GM12878 (cell line): ENCODE measurements at regions not wholly inside any gene's neighbourhood (a gene's known extent, or its start where the extent isn't known, plus 50 kb on each side); places are given as distances from the start of the nearest gene placed in this dataset.

Experiments
- EP300 ChIP-seq, 2 experiments: fragments of 150-350 bp in 1 of 2; IDR thresholded peaks; 2 replicates each; pipeline ENCODE4 v1.6.1; 2011 to 2012; ENCODE audit warnings: low read depth in 2 of 2, low read length in 2 of 2, borderline replicate concordance in 1 of 2, improper control_type of control experiment in 1 of 2, inconsistent platforms in 1 of 2; ENCODE audit not compliant: control insufficient read depth in 1 of 2
- ESRRA ChIP-seq: IDR thresholded peaks from 2 replicates; pipeline ENCODE4 v1.6.1; 2012; ENCODE audit warnings: mild to moderate bottlenecking, low read length, improper control_type of control experiment
- EZH2 ChIP-seq: IDR thresholded peaks from 2 replicates; pipeline ENCODE4 v1.6.1; 2012; ENCODE audit warnings: low read depth, mild to moderate bottlenecking, control low read depth, inconsistent platforms, low read length, borderline replicate concordance; ENCODE audit not compliant: control insufficient read depth
- KDM1A ChIP-seq: fragments of 200-600 bp; sonication (generic); IDR thresholded peaks from 2 replicates; pipeline ENCODE4 v1.6.1; 2016; ENCODE audit warnings: borderline replicate concordance
- RCOR1 ChIP-seq: conservative IDR thresholded peaks from 2 replicates; pipeline ENCODE4 v1.6.1; 2012; ENCODE audit warnings: low read depth, low read length, improper control_type of control experiment
- RFX5 ChIP-seq: IDR thresholded peaks from 2 replicates; pipeline ENCODE4 v1.6.1; 2011; ENCODE audit warnings: low read depth, low read length, improper control_type of control experiment
- SIN3A ChIP-seq: IDR thresholded peaks from 2 replicates; pipeline ENCODE4 v1.6.1; 2012; ENCODE audit warnings: low read depth, low read length, improper control_type of control experiment
- TAF1 ChIP-seq: IDR thresholded peaks from 2 replicates; pipeline ENCODE4 v1.6.1; 2011; ENCODE audit warnings: mild to moderate bottlenecking, low read depth, low read length, borderline replicate concordance
- YY1 ChIP-seq: IDR thresholded peaks from 2 replicates; pipeline ENCODE4 v1.6.1; 2011; ENCODE audit warnings: low read depth, mild to moderate bottlenecking, low read length
- ZNF24 ChIP-seq: fragments of 450-650 bp; IDR thresholded peaks from 2 replicates; pipeline ENCODE4 v1.6.1; 2017; ENCODE audit warnings: antibody characterized with exemption, mild to moderate bottlenecking
- TF ChIP-seq, protein P1 (sequence below), 3 experiments: IDR thresholded peaks in 2 of 3; conservative IDR thresholded peaks in 1 of 3; 2 replicates each; pipeline ENCODE4 v1.5.1; 2011; ENCODE audit warnings: low read depth in 3 of 3, low read length in 3 of 3, mild to moderate bottlenecking in 3 of 3, control low read depth in 2 of 3, moderate library complexity in 2 of 3, inconsistent platforms in 1 of 3, mixed read lengths in 1 of 3; ENCODE audit not compliant: control insufficient read depth in 2 of 3, insufficient read depth in 1 of 3; ENCODE audit errors: extremely low read depth in 1 of 3

DNA sequence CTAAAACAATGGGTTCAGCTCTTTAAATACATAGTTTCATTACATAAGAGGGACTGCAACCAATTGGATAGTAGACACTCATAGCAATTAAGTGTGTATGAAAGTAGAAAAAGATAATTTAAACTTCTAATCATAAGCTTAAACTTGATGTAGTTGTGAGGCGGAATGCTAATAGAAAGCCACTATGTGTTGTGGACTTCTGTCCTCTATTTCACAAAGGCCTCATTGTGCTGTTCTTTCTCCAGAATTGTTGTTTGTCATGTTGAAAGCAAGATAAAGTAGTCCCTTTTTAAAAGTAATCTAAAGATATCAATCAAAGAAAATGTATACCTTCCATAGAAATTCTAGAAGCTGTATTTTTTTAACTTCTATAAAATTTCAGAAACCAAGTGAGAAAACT is 329.4 kb downstream of the KLHL4 start:
- TF ChIP-seq ZNF24 (no peak), EZH2 (no peak), SIN3A (no peak), YY1 (no peak), RCOR1 (no peak), RFX5 (no peak), KDM1A (no peak), TAF1 (no peak), ESRRA (no peak), EP300 (IDR thresholded peaks at IDR 0.05; ENCODE audit: borderline replicate concordance in 1 of 2, control insufficient read depth in 1 of 2, low read depth in 2 of 2, low read length in 2 of 2) (no peak)
- TF ChIP-seq, protein P1, sequence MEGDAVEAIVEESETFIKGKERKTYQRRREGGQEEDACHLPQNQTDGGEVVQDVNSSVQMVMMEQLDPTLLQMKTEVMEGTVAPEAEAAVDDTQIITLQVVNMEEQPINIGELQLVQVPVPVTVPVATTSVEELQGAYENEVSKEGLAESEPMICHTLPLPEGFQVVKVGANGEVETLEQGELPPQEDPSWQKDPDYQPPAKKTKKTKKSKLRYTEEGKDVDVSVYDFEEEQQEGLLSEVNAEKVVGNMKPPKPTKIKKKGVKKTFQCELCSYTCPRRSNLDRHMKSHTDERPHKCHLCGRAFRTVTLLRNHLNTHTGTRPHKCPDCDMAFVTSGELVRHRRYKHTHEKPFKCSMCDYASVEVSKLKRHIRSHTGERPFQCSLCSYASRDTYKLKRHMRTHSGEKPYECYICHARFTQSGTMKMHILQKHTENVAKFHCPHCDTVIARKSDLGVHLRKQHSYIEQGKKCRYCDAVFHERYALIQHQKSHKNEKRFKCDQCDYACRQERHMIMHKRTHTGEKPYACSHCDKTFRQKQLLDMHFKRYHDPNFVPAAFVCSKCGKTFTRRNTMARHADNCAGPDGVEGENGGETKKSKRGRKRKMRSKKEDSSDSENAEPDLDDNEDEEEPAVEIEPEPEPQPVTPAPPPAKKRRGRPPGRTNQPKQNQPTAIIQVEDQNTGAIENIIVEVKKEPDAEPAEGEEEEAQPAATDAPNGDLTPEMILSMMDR (IDR thresholded peaks at IDR 0.05 in 2 of 3, conservative IDR thresholded peaks at IDR 0.05 in 1 of 3; ENCODE audit: control insufficient read depth in 2 of 3, extremely low read depth in 1 of 3, insufficient read depth in 1 of 3, low read depth in 3 of 3, low read length in 3 of 3): no peak
